Frontal cortex (tissue), 3 donors: ENCODE measurements at regions not wholly inside any gene's neighbourhood (a gene's known extent, or its start where the extent isn't known, plus 50 kb on each side); places are given as distances from the start of the nearest gene placed in this dataset.
A peak's percentile ranks its signal among the peaks of the same experiment; 100 is the strongest.
"Not testable (repeated sequence)": the region's sequence is repeated elsewhere in the genome, so short reads cannot be mapped to it uniquely, and the experiment has no call there.

ENCODE experiments used
- DNase-seq, 2 donors: peaks; one replicate each; pipeline ENCODE4 v3.0.0; 2012; ENCODE audit warnings: low spot score in 2 of 2
- FAIRE-seq: peaks from 2 replicates; lab custom pipeline; 2012; peaks lifted over from hg19 to GRCh38; lab: Jason Lieb, UNC
- donor health status: control.
- donor health status: control.
- donor health status: control.

DNA sequence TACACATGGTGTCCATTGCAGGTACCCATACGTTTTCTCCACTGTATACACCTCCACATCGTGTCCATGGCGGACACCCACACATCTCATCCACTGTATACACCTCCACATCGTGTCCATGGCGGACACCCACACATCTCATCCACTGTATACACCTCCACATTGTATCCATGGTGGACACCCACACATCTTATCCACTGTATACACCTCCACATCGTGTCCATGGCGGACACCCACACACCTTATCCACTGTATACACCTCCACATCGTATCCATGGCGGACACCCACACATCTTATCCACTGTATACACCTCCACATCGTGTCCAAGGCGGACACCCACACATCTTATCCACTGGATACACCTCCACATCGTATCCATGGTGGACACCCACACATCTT lies 50.4 kb upstream of the TTC34 start:
- not testable (repeated sequence) for DNase-seq, FAIRE-seq

DNA sequence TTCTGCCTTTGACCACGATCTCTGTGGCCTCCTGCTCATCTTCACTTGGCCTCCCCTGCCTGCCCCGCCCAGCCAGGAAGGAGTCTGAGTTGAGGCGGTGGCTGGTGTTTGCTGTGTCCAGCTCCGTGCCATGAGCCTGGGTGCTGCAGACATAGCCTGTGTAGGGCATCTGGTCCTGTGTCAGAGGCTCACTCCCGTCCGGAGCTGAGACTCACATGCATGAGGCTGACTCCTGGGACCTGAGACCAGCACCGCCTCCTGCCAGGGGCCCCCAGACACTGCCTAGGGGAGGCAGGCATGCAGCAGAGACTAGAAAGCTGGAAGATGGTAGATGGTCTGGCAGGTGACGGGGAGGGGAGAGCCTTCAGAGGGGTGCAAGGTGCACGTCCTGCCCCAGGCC lies 52.2 kb upstream of the TTC34 start:
- FAIRE-seq (no peak), DNase-seq (no peak)

DNA sequence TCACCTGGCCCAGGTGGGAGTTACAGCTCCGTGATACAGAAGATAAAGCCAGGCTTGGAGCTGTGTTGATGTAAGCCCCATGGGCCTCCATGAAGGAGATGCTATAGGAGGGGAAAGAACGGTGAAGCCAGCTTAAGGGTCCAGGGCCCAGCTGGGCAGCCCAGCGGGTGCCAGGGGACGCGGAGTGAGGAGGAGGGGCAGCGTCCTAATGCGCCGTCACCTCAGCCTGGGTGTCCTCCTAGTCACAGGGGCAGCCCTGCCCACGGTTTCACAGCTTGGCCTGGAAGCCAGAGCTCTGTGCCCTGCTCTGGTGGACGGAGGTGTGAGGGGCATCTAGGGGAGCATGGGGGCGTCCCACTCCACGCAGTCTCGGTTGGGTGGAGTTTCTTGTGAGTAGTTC lies 52.7 kb upstream of the TTC34 start:
- no peak for DNase-seq
- no peak for FAIRE-seq

DNA sequence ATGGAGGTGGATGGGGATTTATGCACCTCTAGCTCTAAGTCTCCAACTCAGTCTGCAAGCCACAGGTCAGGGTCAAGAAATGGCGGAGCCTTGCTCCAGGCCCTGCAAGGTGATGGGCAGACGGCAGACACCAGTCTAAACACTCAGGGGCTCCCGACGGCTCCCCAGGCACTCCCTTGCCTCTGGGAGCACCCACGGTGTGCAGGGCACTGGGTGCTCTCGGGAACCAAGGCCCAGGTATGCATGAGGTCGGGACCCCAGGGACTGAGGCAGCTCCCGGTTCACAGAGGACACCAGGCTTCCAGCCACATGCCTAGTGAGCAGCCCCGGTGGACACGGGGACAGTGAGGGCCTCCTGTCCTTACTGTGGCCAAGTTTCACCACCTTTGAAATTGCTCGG lies 53.1 kb upstream of the TTC34 start:
- DNase-seq (no peak), FAIRE-seq (no peak)

DNA sequence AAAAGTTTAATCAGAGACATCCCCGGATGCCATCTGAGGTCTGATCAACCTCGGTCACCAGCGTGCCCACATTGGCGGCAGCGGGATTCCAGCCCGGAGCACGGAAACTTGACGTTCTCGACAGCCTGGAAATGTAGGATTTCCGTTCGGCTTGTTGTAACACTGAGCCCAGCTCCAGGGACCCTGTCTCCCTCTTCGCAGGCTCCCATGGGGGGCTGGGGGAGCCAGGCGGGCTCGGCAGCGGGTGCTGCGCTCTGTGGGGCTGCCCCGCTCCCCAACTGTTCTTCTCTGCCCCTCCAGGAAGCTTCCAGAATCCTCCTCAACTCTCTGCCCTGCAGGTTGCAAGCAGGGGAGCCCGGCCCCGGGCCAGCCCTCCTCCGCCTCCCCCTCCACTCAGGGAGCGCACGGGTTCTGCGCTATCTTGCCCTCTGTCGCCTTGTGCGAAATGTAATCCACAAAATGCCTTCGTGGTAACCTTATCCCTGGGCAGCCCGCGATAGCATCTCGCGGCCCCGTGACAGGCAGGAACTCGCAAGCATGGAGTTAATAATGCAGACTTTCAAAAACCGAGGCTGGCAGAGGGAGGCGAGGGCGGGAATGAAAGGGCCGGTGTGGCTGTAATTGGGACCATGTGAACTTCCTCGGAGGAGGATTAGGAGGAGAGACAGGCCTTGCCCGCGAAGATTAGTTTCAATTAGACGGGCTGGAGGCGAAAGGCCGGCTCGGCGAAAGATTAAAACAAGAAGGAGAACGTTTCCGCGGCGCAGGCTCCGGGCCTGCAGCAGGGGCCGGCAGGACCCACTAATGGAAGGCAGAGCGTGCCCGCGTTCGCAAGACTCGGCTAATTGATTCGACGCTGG lies 53.9 kb upstream of the TTC34 start:
- DNase-seq (no peak), FAIRE-seq (no peak)

DNA sequence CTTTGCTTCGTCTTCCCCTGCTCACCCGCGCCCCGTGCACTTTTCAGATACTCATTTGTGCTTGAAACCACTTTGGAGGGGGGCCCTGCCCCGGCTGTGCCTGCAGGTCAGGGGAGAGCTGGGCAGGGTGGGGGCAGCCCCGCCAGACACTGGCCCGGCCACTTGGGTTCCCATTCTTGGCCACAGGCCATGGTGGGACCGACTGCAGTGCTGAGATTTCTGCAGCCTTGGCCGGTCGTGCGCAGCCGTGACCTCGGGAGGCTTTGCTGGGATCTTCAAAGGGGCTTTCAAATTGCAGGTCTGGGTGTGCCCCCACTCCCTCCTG lies 54.5 kb upstream of the TTC34 start:
- FAIRE-seq (no peak), DNase-seq (no peak)

DNA sequence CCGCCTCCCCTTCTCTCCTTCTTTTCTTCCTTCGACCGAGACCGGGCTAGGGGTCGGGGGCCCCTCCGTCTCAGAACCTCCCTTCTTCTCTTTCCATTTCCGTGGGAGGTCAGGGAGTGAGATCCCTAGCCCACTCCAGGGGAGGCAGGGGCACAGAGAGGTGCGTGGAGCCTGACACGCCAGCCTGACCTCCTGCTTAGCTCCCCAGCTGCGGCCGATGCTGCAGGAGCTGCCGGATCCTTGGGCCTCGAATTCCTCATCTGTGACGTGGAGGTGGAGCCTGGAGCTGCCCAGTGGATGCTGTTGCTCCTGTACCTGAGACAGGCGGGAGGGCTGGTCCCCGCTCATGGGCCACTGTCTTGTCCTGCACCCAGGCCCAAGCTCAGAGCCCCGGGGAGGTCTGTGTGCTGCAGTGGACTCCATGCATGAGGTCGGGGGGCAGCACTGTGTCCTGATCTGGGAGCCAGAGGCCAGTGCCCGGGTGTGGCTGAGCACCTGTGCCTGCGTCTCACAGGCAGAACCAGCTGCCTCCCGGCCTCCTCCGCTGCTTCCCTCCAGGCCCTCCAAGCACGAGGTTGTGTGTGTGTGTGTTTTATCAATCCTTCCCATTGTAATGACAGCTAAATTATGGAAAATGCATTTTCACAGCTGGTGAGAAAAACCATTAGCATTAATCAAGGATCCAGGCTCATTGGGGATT lies 55.3 kb upstream of the TTC34 start:
- DNase-seq (no peak), FAIRE-seq (no peak)

DNA sequence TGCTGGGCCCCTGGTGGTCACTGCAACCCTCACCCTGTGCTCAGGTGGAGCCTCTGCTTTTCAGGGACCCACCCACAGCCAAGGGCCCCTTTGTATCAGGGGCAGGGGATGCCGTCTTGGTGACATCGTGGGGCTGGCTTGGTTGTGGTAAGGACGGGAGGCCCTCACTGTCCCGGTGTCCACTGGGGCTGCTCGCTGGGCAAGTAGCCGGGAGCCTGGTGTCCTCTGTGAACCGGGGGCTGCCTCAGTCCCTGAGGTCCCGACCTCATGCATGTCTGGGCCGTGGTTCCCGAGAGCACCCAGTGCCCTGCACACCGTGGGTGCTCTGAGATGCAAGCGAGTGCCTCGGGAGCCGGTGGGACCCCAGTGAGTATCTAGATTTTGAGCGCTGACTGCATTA lies 56.0 kb upstream of the TTC34 start:
- FAIRE-seq (no peak), DNase-seq (no peak)

DNA sequence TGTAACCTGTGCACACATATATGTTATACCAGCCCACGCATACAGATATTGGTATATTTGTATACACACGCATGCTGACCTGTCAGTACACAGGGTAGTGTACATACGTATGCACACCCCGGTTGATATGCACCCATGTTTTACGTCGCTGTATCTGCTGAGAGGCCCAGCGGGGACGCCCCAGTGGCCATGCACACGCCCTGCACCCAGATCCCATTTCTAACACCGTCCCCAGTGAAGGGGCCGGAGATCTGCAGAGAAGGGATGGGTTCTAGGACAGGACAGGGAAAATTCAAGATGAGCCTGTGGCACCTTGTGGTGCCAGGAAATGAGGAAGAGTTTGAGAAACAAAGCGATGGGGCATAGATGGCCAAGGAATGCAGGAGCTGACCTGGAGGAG lies 57.2 kb upstream of the TTC34 start:
- FAIRE-seq (no peak), DNase-seq (no peak)

DNA sequence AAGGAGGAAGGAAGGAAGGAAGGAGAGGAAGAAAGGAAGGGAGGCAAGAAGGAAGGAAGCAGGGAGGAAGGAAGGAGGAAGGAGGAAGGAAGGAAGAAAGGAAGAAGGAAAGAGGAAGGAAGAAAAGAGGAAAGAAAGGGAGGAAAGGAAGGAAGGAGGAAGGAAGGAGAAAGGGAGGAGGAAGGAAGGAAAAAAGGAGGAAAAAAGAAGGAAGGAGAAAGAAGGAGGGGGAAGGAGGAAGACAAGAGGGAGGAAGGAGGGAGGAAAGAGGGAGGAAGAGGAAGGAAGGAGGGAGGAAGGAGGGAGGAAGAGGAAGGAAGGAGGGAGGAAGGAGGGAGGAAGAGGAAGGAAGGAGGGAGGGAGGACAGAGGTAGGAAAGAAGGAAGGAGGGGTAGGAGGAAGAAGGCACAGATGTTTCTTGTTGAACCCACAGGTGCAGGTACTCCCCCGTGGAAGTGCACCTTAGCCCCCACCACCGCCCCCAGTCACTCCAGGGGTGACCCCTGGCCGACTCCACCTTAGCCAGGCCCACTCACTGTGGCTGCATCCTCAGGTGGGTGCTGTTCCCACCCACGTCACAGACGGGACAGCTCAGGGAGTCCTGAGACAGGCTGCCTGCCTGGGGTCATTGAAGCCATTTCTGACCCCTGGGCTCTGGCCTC lies 57.9 kb upstream of the TTC34 start:
- DNase-seq (no peak), FAIRE-seq (no peak)

DNA sequence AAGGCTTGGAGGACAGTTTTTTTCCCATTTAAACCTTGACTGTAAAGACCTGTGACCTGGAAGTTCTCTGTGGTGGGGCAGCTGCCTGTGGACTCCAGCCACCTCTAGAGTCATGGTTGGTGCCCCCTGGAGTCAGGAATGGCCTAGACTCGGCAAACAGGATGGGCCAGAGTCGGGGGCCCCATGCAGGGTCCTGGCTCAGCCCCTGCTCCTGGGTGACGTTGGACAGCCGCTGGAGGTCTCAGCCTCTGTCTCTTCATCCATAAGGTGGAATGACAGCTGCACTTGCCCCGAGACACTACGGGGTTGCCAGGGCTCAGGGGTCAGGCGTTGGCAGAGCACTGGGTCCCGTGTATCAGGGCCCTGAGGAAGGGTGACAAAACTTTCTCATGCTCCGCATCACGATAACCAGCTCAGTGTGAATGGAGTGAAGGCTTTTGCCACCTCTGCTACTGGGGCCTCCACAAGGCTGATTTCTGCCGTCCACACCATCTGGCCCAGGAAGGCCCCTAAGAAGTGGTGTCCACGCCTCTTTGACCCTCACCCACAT lies 58.5 kb upstream of the TTC34 start:
- DNase-seq (no peak), FAIRE-seq (no peak)

DNA sequence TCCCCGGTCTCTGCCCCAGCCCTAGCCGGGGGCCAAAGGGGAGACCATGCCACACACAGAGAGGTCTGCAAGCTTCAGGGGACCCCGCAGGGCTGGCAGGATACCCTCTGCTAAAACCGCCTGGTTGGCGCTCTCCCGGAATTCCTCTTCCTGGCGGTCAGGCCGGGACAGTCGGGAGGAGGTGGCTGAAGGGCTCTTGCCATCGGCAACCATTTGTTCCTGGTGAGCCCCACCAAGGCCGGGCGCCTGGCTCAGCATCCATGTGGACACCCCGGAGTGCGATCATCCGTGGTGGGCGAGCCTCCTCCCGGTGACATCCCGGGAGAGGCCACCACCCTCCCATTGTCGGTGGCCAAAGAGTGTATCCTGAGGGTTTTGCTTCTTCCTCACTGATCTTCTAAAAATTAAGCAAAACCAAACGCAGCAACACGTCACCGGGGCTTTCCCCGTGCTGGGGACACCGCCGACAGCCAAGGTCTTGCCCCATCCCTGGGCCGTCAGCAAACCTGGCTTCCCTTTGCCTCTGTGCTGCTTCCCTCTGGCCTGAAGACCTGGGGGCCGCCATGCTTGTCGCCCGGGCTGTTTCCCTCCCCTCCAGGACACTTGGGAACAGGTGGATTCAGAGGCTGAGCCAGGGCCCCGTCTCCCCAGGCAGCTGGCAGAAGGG lies 59.1 kb upstream of the TTC34 start:
- DNase-seq (no peak), FAIRE-seq (no peak)

DNA sequence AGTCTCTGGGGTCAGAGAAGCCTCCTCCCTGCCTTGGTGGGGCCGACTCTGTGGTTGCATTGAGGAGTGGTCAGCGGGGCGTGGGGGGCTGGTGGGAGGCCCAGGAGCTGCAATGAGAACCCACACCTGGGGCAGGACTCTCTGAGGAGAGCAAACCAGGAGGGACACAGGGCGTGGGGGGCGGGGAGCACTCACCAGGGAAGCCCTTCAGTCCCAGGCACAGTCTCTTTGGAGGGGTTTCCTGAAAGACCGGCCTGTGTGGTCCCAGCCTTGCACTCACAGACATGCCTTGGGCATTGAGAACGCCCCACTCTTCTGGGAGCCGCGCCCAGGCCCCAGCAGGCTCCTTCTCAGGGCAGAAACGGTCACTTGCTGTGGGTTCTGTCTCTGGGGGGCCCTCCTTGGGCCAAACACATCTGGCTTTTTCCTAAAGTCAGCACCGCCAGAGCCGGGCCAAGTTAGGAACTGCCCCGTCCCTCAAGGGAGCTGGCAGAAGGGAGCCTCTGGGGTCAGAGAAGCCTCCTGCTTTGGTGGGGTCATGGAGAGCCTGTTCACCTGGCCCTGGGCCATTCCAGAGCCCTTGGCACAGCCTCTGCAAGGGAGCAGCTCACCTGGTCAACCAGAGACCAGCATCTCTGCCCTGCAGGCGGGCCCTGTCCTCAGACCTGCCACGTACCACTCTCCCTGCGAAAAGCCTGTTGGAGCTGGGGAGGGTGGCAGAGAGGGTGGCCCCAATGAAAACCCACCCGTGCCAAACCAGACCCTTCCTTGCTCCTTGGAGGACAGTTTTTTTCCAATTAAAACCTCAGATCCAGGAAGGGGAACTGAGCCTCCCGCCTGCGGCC lies 59.9 kb upstream of the TTC34 start:
- no peak for FAIRE-seq
- DNase-seq, result no peak

DNA sequence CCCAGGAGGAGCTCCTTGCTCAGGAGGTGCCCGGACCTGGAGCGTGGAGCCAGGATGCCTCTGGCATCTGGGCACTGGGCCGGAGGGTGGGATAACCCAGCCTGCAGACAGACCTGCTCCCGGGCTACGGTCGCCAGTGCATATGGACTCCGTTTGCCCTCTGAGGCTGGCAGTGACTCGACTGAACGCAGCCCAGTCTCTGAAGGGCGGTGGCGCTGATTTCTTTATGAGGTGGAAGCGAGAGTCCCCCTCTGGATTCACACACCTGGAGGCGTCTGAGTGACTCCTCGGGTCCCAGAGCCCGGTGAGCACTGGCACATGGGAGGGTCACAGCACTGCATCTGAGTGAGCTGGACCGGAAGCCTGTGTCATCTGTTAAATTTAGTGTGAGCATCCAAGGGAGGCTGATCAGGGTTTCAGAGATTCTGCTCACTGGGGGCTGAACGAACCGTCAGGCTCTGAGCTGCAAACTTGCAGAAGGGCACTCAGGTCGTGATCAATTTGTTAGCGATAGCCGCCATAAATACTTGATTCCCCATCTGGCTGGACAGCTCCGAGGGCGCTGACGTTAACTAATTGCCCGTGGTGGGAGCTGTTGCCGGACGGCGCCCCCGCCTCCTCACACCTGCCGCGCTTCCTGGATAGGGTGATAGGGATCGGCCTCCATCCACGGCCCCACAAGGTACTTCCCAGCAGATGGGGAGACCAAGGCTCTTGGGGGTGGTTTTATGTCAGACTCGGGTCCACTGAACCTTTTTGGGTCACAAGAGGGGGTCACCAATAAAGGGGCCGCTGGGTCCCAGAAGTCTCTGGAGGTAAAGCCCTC lies 60.7 kb upstream of the TTC34 start:
- no peak for FAIRE-seq

DNA sequence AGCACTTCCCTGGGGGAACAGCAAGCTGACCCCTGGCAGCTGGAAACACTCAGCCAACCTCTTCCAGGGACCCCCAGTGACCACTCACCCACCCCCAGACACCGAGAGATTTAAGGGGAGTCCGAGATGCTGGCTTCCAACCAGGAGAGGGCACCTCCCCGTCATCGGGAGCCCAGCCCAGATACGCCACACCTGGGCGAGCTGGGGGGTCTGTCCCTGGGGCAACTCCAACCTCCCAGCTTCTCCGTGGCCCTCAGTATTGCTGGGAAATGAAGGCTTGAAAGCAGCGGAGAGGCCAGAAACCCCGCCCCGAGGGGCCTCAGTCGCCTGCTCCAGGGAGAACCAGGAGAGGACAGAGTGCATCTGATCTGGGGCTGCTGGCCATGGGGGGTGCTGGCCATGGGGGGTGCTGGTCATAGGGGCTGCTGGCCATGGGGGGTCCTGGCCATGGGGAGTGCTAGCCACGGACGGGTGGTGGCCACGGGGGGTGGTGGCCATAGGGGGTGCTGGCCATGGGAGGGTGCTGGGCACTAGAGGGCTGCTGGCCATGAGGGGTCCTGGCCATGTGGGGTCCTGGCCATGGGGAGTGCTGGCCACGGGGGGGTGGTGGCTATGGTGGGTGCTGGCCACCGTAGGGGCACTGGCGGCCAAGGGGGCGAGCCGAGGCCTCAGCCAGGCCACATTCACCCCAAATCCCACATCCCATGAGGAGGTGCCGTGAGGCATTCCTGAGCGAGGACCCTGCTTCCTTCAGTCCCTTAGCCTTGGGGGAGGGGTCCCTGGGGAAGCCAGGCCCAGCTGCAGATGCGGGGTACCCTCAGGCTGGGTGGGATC lies 61.5 kb upstream of the TTC34 start:
- FAIRE-seq, result no peak
- DNase-seq, result peak in 1 of 2 donors; percentile 19

More for the DNA sequence above, 60.7 kb upstream of the TTC34 start:
- no peak for DNase-seq

DNA sequence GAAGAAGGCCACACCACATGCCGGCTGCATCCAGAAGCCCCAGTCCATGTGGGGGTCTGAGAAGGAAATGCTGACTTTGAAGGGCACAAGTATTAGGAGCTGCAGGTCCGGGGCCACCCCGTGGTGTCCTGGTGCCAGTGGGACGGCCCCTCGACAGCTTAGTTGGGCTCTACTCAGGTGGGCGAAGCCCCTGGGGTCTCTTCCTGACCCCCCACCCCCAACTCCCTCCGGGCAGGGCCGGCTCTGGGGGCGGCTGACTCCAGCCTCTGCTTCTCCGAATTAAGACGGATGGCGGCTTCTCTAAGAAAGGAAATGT lies 62.1 kb upstream of the TTC34 start:
- FAIRE-seq (no peak), DNase-seq (peak in 1 of 2 donors; percentile 35)

DNA sequence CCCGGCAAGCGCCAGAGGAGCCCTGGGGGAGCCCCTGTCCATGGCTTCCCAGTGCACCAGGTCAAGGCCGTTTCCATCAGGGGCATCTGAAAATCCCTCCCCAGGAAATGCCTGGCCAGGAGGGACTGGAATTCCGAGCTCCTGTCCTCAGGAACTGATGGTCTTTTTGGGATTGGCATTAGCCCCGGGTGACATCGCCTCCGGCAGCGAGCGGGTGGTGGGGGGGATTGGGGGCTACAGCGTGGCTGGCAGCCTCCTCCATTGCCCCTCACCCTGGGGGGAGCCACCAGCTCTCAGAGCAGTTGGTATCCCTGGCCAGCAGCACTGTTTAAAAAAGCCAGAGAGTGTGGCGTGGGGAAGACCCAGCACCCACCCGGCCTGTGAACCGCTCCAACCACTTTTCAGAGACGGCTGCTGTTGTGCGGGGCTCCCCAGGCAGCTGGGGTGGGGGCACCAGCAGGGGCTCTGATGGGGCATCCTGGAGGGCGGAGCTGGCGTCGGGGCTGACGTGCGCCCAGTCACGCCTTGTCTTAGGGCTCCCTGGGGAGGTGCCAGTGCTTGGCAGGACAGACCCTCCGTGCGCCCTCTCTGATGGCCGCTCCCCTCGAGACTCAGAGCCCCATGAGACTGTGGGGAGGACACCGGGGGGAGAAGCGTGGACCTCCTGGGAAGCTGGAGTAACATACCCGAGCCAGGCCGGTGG lies 62.9 kb upstream of the TTC34 start:
- FAIRE-seq (no peak), DNase-seq (no peak)
